NCI-H1436 treated with DMSO at 0.1 percent for 48 hours (cell line): ENCODE measurements at regions not wholly inside any gene's neighbourhood (a gene's known extent, or its start where the extent isn't known, plus 50 kb on each side); places are given as distances from the start of the nearest gene placed in this dataset.

Experiments used
- DNase-seq: peaks from one replicate; lab custom pipeline; 2025; lab: John Stamatoyannopoulos, UW

GRCh38 chr12:24723759-24724158, 225.1 kb downstream of the BCAT1 start:
- DNase-seq: no peak

- DNase-seq: no peak
Measured at GRCh38 chr12:24721191-24721590, 227.7 kb downstream of the BCAT1 start.

GRCh38 chr12:24719293-24719721, 229.6 kb downstream of the BCAT1 start:
- DNase-seq: no peak

GRCh38 chr12:24718617-24719016, 230.3 kb downstream of the BCAT1 start:
- DNase-seq: no peak

GRCh38 chr12:24714237-24714636, 234.7 kb downstream of the BCAT1 start:
- DNase-seq: no peak

GRCh38 chr12:24711056-24712008, 237.6 kb downstream of the BCAT1 start:
- no peak for DNase-seq

GRCh38 chr12:24709216-24709615, 239.7 kb downstream of the BCAT1 start:
- no peak for DNase-seq

- no peak for DNase-seq
Measured at GRCh38 chr12:24708718-24709117, 240.2 kb downstream of the BCAT1 start.

- no peak for DNase-seq
Measured at GRCh38 chr12:24708043-24708442, 240.9 kb downstream of the BCAT1 start.

- DNase-seq: no peak
Measured at GRCh38 chr12:24707334-24707733, 241.6 kb downstream of the BCAT1 start.

- no peak for DNase-seq
Measured at GRCh38 chr12:24705741-24706358, 243.1 kb downstream of the BCAT1 start.

GRCh38 chr12:24705216-24705615, 243.7 kb downstream of the BCAT1 start:
- no peak for DNase-seq

GRCh38 chr12:24701343-24701742, 247.6 kb downstream of the BCAT1 start:
- DNase-seq: no peak

GRCh38 chr12:24698972-24699371, 249.9 kb downstream of the BCAT1 start:
- DNase-seq: no peak

- no peak for DNase-seq
Measured at GRCh38 chr12:24697769-24698168, 251.1 kb downstream of the BCAT1 start.

GRCh38 chr12:24697295-24697694, 251.6 kb downstream of the BCAT1 start:
- no peak for DNase-seq

GRCh38 chr12:24696800-24697199, 252.1 kb downstream of the BCAT1 start:
- no peak for DNase-seq

GRCh38 chr12:24695657-24696329, 253.1 kb downstream of the BCAT1 start:
- DNase-seq: no peak

- no peak for DNase-seq
Measured at GRCh38 chr12:24695103-24695502, 253.8 kb downstream of the BCAT1 start.

- DNase-seq: no peak
Measured at GRCh38 chr12:24688601-24689000, 260.3 kb downstream of the BCAT1 start.

- no peak for DNase-seq
Measured at GRCh38 chr12:24681570-24681969, 267.3 kb downstream of the BCAT1 start.

GRCh38 chr12:24679126-24679525, 269.8 kb downstream of the BCAT1 start:
- DNase-seq: no peak

GRCh38 chr12:24678436-24678835, 270.5 kb downstream of the BCAT1 start:
- no peak for DNase-seq
